Cardiac fibroblast (primary cell): ENCODE measurements at regions not wholly inside any gene's neighbourhood (a gene's known extent, or its start where the extent isn't known, plus 50 kb on each side); places are given as distances from the start of the nearest gene placed in this dataset.

Source experiments
- DNase-seq, 2 donors: peaks; one replicate each; pipeline versions ENCODE4 v3.0.0 to v3.0.0-alpha.2; 2010; ENCODE audit warnings: low read depth in 2 of 2
- H3K4me3 ChIP-seq, 2 donors: replicated peaks in 1 of 2; 1 replicate in 1 of 2; 2 replicates in 1 of 2; pipeline ENCODE4 v1.5.1; 2011; ENCODE audit warnings: low read depth in 2 of 2, low read length in 2 of 2, mild to moderate bottlenecking in 2 of 2, moderate library complexity in 1 of 2
- TF ChIP-seq, protein P1 (sequence below): IDR thresholded peaks from one replicate; pipeline ENCODE4 v1.5.1; 2011; ENCODE audit warnings: low read depth, mild to moderate bottlenecking, low read length, inconsistent platforms

DNA sequence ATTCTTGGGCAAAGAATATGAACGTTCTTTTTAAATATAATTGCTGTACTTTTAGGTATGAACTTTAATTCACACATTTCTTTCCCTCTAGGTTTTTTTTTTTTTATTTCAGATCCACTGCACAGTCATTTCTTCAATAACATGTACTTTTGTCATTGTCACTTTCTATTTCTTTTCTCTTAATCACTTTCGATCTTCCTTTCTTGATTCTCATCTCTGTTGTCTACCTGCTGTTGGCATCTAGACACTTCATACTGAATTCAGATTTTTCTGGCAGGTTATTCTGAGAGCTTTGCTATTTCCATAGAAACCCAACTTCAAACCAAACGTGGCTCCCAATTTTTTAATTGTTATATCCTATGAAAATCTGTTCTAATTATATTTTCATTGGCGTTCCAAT, 211.7 kb upstream of the KLF6 start:
- TF ChIP-seq, protein P1, sequence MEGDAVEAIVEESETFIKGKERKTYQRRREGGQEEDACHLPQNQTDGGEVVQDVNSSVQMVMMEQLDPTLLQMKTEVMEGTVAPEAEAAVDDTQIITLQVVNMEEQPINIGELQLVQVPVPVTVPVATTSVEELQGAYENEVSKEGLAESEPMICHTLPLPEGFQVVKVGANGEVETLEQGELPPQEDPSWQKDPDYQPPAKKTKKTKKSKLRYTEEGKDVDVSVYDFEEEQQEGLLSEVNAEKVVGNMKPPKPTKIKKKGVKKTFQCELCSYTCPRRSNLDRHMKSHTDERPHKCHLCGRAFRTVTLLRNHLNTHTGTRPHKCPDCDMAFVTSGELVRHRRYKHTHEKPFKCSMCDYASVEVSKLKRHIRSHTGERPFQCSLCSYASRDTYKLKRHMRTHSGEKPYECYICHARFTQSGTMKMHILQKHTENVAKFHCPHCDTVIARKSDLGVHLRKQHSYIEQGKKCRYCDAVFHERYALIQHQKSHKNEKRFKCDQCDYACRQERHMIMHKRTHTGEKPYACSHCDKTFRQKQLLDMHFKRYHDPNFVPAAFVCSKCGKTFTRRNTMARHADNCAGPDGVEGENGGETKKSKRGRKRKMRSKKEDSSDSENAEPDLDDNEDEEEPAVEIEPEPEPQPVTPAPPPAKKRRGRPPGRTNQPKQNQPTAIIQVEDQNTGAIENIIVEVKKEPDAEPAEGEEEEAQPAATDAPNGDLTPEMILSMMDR: no peak
- H3K4me3 ChIP-seq: no peak overlapping the region
- DNase-seq: no peak

DNA sequence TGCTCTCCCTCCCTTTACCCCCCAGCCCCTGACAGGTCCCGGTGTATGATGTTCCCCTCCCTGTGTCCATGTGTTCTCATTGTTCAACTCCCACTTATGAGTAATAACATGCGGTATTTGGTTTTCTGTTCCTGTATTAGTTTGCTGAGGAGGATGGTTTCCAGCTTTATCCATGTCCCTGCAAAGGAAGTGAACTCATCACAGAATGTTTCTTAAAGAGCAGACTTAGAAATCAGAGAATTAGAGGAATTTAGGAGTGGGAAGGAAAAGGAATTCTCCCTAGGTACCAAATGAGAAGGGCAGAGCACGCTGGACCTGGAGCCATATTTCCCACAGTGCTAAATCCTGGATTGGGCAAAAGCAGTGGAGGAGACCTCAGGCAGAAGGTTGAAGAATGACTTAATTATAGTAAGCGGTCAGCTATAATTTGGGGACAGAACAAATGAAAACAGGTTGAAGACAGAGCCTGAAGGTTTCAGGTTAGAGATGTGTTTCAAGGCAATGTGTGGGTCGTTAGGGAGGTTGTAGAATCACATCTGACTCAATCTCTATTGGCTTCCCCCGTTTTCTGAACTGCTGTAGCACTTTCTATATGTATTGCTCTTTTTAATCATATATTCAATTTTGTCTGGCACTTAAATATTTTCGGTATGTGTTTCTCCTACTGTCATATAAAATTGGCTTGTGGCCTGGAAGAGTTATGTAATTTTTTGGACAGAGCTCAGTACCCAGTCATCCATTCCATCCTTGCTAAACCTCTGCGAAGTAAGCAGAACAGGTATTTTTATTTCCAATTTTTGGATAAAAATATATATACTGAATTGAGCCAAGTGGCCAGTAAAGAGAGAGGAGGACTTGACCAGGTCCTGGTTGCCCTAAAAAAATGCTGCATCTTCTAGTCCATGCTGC, 210.5 kb upstream of the KLF6 start:
- DNase-seq: peak; percentile 66 to 87
- TF ChIP-seq, protein P1: no peak
- H3K4me3 ChIP-seq: no peak overlapping the region

DNA sequence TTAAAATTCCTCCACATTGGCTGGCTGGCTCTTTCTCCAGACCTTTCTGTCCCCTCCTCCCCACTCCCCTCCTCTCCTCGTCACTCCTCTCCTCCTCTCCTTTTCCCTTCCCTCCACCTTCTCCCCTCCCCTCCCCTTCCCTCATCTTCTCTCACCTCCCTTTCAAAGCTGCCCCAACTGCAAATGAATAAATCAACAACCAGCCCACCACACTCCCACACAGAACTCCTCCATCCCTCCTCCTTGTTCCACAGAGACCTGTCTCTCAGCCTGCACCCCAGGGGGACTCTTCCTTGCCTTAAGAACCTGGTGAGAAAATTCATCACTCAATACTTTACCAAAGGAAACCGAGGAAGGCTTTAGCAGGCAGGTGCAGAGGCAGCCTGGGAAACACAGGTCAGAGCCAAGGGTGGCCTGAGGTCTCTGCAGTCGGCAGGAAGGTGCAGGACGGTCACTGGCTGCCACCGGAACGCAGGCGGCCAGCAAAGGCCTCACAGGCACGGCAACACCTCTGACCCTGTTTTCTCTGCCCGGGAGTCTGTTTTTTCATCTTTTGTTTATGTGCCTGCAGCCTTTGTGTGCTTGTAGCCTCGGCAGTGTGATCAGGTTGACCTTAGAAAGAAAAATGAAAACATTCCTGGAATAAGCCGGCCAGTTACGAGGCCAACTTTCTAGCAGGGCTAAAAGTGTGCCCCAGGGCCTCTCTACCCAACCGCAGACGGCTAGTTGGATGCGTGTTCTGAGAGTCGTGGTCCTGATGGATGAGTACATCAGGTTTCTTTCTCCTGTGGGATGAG, 207.6 kb upstream of the KLF6 start:
- DNase-seq: no peak

DNA sequence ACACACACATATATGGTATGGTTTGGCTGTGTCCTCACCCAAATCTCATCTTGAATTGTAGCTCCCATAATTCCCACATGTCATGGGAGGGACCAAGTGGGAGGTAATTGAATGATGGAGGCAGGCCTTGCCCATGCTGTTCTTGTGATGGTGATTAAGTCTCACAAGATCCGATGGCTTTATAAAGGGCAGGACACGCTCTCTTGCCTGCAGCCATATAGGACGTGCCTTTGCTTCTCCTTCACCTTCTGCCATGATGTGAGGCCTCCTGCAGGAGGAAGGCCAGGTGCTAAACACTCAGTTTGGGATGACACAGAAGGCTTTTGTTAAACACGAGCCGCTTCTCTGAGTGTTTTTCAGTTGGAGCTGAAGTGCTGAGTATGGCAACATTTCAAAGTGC, 205.3 kb upstream of the KLF6 start:
- no peak overlapping the region for H3K4me3 ChIP-seq
- TF ChIP-seq, protein P1: no peak
- no peak for DNase-seq

More for the DNA sequence above, 207.6 kb upstream of the KLF6 start:
- TF ChIP-seq, protein P1: no peak
- H3K4me3 ChIP-seq: no peak overlapping the region

DNA sequence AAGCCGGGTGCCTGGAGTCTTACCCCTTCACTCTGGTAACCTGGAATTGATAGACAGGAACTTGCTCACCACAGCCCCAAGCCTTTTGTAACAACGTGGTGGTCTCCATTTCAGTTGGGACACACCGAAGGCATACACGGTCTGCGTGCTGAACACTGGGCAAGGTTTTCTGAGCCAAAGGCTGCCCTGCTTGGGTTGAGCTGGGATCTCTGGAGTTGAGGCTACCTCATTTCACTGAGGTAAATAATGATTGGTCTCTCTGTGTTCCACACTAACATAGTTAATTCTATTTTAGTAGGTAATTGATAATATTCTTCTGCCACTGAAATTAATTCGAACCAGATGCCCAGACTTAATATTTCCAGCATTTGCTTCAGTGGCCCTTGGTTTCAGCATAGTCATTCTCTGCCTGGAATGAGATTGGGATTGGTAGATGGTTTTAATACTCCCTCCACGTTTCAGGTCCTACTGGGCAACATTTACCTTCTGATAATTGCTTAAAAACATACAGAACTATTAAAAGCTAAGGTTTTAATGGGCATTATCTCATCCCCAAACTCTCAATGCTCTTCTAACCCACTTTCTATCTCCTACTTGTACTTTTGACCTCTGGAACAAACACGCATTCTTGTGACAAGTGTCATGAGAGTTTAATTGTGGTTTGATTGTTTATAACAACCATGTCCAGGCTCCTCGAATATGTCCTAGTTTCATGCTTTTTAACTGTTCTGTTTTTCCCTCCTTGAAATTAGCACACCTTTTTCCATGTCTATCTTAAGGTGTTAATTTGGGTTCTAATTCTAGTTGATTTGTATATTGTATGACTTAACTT, 202.3 kb upstream of the KLF6 start:
- TF ChIP-seq, protein P1: no peak
- DNase-seq: peak; percentile 2 to 30
- H3K4me3 ChIP-seq: no peak overlapping the region

DNA sequence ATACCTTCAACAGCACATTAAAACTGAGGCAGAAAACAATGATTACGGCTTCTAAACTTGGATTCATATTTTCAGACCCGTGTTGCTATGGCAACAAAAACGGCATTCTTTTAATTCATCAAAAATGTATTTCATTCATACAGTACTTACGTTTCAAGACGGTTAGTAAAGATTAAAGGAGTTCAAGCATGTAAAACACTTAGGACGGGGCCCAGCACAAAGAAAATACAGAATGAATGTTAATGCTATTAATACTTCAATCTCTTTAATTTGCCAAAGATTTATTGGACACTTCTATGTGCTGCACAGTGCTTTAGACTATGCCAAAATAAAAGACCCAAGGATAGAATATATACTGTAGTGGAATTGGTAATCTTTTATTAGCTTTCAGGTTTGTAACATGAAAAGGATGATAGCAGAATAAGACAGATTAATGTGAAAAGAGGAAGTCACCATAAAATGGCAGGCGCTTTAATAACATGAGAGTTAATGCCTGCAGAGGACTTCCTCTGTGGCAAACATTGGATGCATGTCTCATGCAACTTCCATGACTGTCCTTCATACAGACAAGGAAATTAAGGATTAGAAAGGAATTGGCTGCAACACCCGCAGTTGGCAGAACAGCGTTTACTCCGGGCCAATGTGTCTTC, 201.6 kb upstream of the KLF6 start:
- no peak overlapping the region for H3K4me3 ChIP-seq
- TF ChIP-seq, protein P1: no peak
- DNase-seq: no peak
